ENCODE measurements at regions not wholly inside any gene's neighbourhood (a gene's known extent, or its start where the extent isn't known, plus 50 kb on each side); places are given as distances from the start of the nearest gene placed in this dataset.

DNA sequence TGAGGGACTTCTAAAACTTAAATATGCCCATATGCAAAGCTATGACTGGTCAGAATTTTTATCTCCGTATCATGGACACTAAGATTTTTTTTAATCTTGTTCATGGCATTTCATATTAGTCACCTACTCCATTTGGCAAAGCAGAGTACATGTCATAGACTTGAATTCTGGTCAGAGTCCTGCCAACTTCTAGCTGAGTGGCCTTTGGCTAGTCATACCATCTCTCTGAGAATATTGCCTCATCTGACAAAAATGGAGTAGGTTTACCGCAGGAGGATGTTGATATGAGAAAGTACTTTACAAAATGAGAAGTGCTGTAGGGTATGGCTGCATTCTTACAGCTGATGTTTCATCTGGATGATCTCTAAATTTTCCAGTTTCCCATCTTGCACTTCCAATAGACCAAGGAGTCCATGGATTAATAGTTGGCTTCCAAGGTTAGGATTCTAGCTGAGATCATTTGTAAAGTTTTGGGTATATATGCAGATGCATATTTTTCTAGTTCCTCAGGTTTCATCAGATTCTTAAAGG, 150.8 kb upstream of the NR3C1 start:
- no peaks in the 10 kb centered on the region for H3K9me2 ChIP-seq (replicated peaks; ENCODE audit: insufficient read depth, low read length)
- H3K9me3 ChIP-seq (replicated peaks; ENCODE audit: insufficient read depth, low read length) = no peaks in the 10 kb centered on the region
- no peaks in the 10 kb centered on the region for H4K20me1 ChIP-seq (ENCODE audit: insufficient read depth, low read length)
- H3K36me3 ChIP-seq (replicated peaks; ENCODE audit: insufficient read depth, low read length) = no peaks in the 10 kb centered on the region
- 0 out of 2 replicates have a peak, but pooled peaks cover 5% of the 10 kb centered on the region for H3K4me1 ChIP-seq (ENCODE audit: low read length)
- no peak overlapping the region for H3K27ac ChIP-seq (ENCODE audit: low read length)
- no peak overlapping the region for H3K4me3 ChIP-seq (ENCODE audit: low read length)
- no peak overlapping the region for H3K9ac ChIP-seq (ENCODE audit: low read length)
- DNase-seq = peak; percentile 20
- no peaks in the 10 kb centered on the region for H3K79me2 ChIP-seq (ENCODE audit: low read length)
- no peak overlapping the region for H2AFZ ChIP-seq (ENCODE audit: low read length)
- no peaks in the 10 kb centered on the region for H3K27me3 ChIP-seq (replicated peaks; ENCODE audit: insufficient read depth, low read length)
- H3K4me2 ChIP-seq (ENCODE audit: low read depth, low read length) = no peak overlapping the region
- TF ChIP-seq EZH2phosphoT487 (IDR thresholded peaks at IDR 0.05; ENCODE audit: low read length) = no peak
- TF ChIP-seq EZH2 (optimal IDR thresholded peaks at IDR 0.05; ENCODE audit: low read depth, low read length) = no peak
- TF ChIP-seq, protein P1, sequence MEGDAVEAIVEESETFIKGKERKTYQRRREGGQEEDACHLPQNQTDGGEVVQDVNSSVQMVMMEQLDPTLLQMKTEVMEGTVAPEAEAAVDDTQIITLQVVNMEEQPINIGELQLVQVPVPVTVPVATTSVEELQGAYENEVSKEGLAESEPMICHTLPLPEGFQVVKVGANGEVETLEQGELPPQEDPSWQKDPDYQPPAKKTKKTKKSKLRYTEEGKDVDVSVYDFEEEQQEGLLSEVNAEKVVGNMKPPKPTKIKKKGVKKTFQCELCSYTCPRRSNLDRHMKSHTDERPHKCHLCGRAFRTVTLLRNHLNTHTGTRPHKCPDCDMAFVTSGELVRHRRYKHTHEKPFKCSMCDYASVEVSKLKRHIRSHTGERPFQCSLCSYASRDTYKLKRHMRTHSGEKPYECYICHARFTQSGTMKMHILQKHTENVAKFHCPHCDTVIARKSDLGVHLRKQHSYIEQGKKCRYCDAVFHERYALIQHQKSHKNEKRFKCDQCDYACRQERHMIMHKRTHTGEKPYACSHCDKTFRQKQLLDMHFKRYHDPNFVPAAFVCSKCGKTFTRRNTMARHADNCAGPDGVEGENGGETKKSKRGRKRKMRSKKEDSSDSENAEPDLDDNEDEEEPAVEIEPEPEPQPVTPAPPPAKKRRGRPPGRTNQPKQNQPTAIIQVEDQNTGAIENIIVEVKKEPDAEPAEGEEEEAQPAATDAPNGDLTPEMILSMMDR (IDR thresholded peaks at IDR 0.05; ENCODE audit: low read length) = no peak
- H3F3A ChIP-seq (ENCODE audit: insufficient read depth, low read length) = no peaks in the 10 kb centered on the region

DNA sequence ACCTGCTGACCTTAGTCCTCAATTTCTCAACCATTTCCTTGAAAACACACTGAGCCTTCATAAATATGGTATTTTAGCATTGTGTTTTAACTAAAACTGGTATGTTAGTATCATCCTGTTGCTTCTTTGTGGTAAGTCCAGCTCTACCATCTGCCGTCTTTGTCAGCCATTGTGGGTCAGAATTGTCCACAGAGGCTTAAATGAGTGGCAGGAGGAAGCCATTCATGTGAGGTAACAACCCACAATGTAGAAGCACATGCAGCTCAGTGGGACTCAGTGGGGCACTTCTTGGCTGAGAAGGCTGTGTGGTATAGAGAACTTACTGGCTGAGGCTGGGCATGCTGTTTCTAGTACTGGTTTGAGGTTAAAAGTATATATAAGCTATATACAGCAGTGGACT, 149.2 kb upstream of the NR3C1 start:
- TF ChIP-seq EZH2 (optimal IDR thresholded peaks at IDR 0.05; ENCODE audit: low read depth, low read length) (no peak), EZH2phosphoT487 (IDR thresholded peaks at IDR 0.05; ENCODE audit: low read length) (no peak)
- TF ChIP-seq, protein P1 (IDR thresholded peaks at IDR 0.05; ENCODE audit: low read length) = no peak
- no peak overlapping the region for H2AFZ ChIP-seq (ENCODE audit: low read length)
- 0 out of 2 replicates have a peak, but pooled peaks cover 5% of the 10 kb centered on the region for H3K4me1 ChIP-seq (ENCODE audit: low read length)
- no peak overlapping the region for H3K4me3 ChIP-seq (ENCODE audit: low read length)
- no peak overlapping the region for H3K9ac ChIP-seq (ENCODE audit: low read length)
- no peak overlapping the region for H3K4me2 ChIP-seq (ENCODE audit: low read depth, low read length)
- H3K27me3 ChIP-seq (replicated peaks; ENCODE audit: insufficient read depth, low read length) = no peaks in the 10 kb centered on the region
- H4K20me1 ChIP-seq (ENCODE audit: insufficient read depth, low read length) = no peaks in the 10 kb centered on the region
- no peaks in the 10 kb centered on the region for H3K36me3 ChIP-seq (replicated peaks; ENCODE audit: insufficient read depth, low read length)
- H3K9me2 ChIP-seq (replicated peaks; ENCODE audit: insufficient read depth, low read length) = no peaks in the 10 kb centered on the region
- no peak overlapping the region for H3K27ac ChIP-seq (ENCODE audit: low read length)
- no peaks in the 10 kb centered on the region for H3F3A ChIP-seq (ENCODE audit: insufficient read depth, low read length)
- no peaks in the 10 kb centered on the region for H3K79me2 ChIP-seq (ENCODE audit: low read length)
- H3K9me3 ChIP-seq (replicated peaks; ENCODE audit: insufficient read depth, low read length) = no peaks in the 10 kb centered on the region
- no peak for DNase-seq

DNA sequence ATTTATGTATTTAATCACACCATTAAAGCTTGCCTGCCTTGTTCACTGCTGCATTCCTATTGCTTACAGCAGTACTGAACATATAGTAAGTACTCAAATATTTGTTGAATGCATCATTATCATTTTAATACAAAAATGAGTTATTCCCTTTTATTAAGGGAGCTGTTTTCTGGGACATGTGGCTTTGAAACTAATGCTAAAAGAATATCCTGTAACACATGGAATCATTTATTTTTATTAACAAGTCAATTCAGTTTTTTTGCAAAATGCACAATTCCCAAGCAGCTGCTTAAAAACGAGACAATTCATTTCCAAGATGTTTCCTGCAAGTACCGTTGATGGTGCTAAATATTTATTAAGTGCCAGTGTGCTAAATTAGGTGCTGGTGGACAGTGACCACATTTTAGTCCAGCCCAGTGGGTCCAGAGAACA, 148.3 kb upstream of the NR3C1 start:
- no peaks in the 10 kb centered on the region for H3K79me2 ChIP-seq (ENCODE audit: low read length)

More for the DNA sequence above, 148.3 kb upstream of the NR3C1 start:
- Histone ChIP-seq H3K4me1 (ENCODE audit: low read length) (0 out of 2 replicates have a peak, but pooled peaks cover 5% of the 10 kb centered on the region), H3K4me2 (ENCODE audit: low read depth, low read length) (no peak overlapping the region), H3K27me3 (replicated peaks; ENCODE audit: insufficient read depth, low read length) (no peaks in the 10 kb centered on the region), H3K4me3 (ENCODE audit: low read length) (no peak overlapping the region), H3K9me3 (replicated peaks; ENCODE audit: insufficient read depth, low read length) (no peaks in the 10 kb centered on the region), H3K36me3 (replicated peaks; ENCODE audit: insufficient read depth, low read length) (no peaks in the 10 kb centered on the region), H2AFZ (ENCODE audit: low read length) (no peak overlapping the region), H3K9ac (ENCODE audit: low read length) (no peak overlapping the region), H3F3A (ENCODE audit: insufficient read depth, low read length) (no peaks in the 10 kb centered on the region), H3K27ac (ENCODE audit: low read length) (no peak overlapping the region), H4K20me1 (ENCODE audit: insufficient read depth, low read length) (no peaks in the 10 kb centered on the region), H3K9me2 (replicated peaks; ENCODE audit: insufficient read depth, low read length) (no peaks in the 10 kb centered on the region)
- TF ChIP-seq, protein P1 (IDR thresholded peaks at IDR 0.05; ENCODE audit: low read length) = no peak
- TF ChIP-seq EZH2phosphoT487 (IDR thresholded peaks at IDR 0.05; ENCODE audit: low read length) (no peak), EZH2 (optimal IDR thresholded peaks at IDR 0.05; ENCODE audit: low read depth, low read length) (no peak)
- no peak for DNase-seq

Data from MM.1S (cell line).